Small intestine (tissue), 7 donors: ENCODE measurements at regions not wholly inside any gene's neighbourhood (a gene's known extent, or its start where the extent isn't known, plus 50 kb on each side); places are given as distances from the start of the nearest gene placed in this dataset.

Experiments
- DNase-seq, 2 donors: peaks; one replicate each; pipeline versions ENCODE4 v3.0.0 to v3.0.0-alpha.2; 2013
- FAIRE-seq: peaks from 2 replicates; lab custom pipeline; 2012; peaks lifted over from hg19 to GRCh38; lab: Jason Lieb, UNC
- H3K27ac ChIP-seq, 3 donors: one replicate each; pipeline ENCODE4 v1.5.1; 2013; ENCODE audit warnings: low read length in 2 of 3, mild to moderate bottlenecking in 2 of 3, control low read depth in 1 of 3, inconsistent platforms in 1 of 3, low read depth in 1 of 3, moderate library complexity in 1 of 3
- H3K27me3 ChIP-seq, 3 donors: one replicate each; pipeline ENCODE4 v1.6.1; 2013; ENCODE audit warnings: low read length in 3 of 3, inconsistent platforms in 1 of 3; ENCODE audit not compliant: control insufficient read depth in 3 of 3, insufficient read depth in 3 of 3
- H3K36me3 ChIP-seq, 3 donors: one replicate each; pipeline ENCODE4 v1.6.1; 2013; ENCODE audit warnings: low read length in 3 of 3, inconsistent platforms in 1 of 3, low read depth in 1 of 3, mild to moderate bottlenecking in 1 of 3, moderate library complexity in 1 of 3; ENCODE audit not compliant: control insufficient read depth in 3 of 3, insufficient read depth in 2 of 3
- H3K4me1 ChIP-seq, 3 donors: one replicate each; pipeline ENCODE4 v1.6.1; 2013; ENCODE audit warnings: low read length in 2 of 3, inconsistent platforms in 1 of 3, low read depth in 1 of 3, mild to moderate bottlenecking in 1 of 3, moderate library complexity in 1 of 3; ENCODE audit not compliant: control insufficient read depth in 3 of 3, insufficient read depth in 2 of 3
- H3K4me3 ChIP-seq, 3 donors: one replicate each; pipeline ENCODE4 v1.5.1; 2013; ENCODE audit warnings: low read length in 3 of 3, control low read depth in 1 of 3, inconsistent platforms in 1 of 3, low read depth in 1 of 3, mild to moderate bottlenecking in 1 of 3, moderate library complexity in 1 of 3
- H3K9me3 ChIP-seq, 2 donors: one replicate each; pipeline ENCODE4 v1.6.1; 2013; ENCODE audit warnings: low read depth in 1 of 2, low read length in 1 of 2; ENCODE audit not compliant: control insufficient read depth in 2 of 2, insufficient read depth in 1 of 2
- WGBS, 3 donors: extraction: QIAGEN DNeasy Blood & Tissue Kit; methylation state at CpG; one replicate each; pipeline ENCODE4 v1.1.7; 2013; 5-methylcytosine and 5-hydroxymethylcytosine counted together
- donor health status: healthy with polysubstance abuse.
- donor health status: control.
- donor health status: control.
- donor health status: Bipolar disorder and iron deficiency.
- donor health status: healthy.

DNA sequence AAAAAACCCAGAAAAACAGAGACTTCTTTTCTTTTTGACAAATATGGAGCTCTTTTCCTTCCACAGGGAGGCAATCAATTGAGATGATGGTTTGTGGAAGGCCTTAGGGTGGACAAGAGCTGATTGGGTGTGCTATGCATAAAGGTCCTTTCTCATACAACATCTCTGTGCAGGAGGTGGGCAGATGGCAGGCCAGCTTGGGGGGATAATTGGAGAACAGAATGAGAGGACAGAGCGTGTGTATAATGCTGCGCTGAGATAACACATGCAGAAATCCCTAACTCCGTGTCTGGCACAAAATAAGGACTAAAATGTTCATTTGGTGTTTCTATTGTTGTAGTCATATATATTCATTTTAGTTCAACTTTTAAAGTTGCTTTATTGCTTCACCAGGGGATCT, 159.0 kb upstream of the MEF2C start:
- 75 to 91% (median 85%) methylated on average over 3 of the region's 3 CpGs for WGBS, 3 donors
- no peak for FAIRE-seq

DNA sequence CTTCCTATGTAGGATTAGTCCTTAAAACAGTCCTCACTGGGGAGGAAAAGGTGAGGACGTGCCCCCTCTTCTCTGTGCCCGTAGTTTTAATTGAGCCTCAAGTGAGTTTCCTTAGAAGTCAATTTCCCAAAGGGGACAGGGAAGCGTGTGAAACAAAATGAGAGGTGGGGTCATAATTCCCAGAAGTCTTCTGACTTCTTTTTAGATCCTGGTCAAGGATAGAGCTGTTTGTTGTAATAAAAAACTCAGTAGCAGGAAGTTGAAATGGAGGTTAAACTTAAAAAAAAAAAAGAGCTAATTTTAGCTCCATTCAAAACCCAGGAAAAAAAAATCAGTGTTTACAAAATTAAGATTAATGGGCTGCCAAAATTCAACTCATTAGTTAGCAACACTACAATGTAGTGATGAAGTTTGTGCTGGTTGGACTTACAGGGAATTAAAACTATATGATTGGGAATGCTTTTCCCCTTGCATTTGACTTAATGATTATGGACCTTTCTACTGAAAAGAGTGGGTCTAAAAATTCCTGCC, 158.3 kb upstream of the MEF2C start:
- Histone ChIP-seq H3K27ac (no peak overlapping the region), H3K4me1 (no peaks in the 10 kb centered on the region), H3K9me3 (no peaks in the 10 kb centered on the region), H3K4me3 (no peak overlapping the region), H3K36me3 (no peaks in the 10 kb centered on the region), H3K27me3 (no peaks in the 10 kb centered on the region)
- FAIRE-seq (no peak), DNase-seq (no peak)
- 59 to 65% (median 65%) methylated on average over 3 of the region's 3 CpGs for WGBS, 3 donors

More for the DNA sequence above, 159.0 kb upstream of the MEF2C start:
- H3K27ac ChIP-seq: no peak overlapping the region
- H3K27me3 ChIP-seq: no peaks in the 10 kb centered on the region
- DNase-seq: no peak
- H3K36me3 ChIP-seq: no peaks in the 10 kb centered on the region
- no peaks in the 10 kb centered on the region for H3K9me3 ChIP-seq
- H3K4me3 ChIP-seq: no peak overlapping the region
- H3K4me1 ChIP-seq: no peaks in the 10 kb centered on the region

DNA sequence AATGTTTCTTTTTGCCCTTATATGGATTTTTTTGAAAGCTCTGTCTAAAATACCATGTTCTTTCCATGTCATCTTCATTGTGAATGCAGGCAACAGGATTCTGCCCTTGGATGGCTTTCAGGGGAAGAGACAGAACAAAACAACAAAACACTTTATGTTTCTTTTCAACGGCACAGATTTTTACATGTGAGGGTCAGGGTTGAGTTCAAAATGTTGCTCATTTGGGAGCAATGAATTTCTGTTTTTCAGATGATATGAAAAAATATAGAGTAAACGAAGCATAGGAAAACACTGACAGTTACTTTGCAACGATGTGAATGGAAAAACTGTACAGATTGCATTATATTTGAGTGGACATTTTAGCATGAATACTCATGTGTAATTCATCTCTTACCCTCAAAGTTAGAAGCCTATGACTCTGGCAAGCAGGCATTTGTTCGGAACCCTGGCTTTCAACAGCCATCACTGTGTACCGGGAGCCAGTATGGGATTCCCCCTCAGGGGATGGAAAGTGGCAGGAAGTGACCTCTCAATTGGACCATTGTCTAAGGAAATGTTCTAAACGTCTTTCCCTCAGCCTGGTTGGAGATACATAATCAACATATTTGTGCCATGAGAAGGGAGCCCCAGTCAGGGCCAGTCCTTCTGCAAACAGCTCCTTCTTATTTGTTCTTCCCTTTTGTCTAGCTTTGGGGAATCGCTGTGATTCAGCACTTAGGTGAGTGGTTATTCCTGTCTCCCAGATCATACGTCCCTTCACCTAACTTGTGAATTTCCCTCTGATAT, 153.9 kb upstream of the MEF2C start:
- DNase-seq (no peak), FAIRE-seq (no peak)
- H3K36me3 ChIP-seq: no peaks in the 10 kb centered on the region
- no peak overlapping the region for H3K27ac ChIP-seq
- no peaks in the 10 kb centered on the region for H3K4me1 ChIP-seq
- H3K4me3 ChIP-seq: no peak overlapping the region
- no peaks in the 10 kb centered on the region for H3K27me3 ChIP-seq
- WGBS, 3 donors: 60 to 69% (median 64%) methylated on average over 8 of the region's 8 CpGs
- H3K9me3 ChIP-seq: no peaks in the 10 kb centered on the region

DNA sequence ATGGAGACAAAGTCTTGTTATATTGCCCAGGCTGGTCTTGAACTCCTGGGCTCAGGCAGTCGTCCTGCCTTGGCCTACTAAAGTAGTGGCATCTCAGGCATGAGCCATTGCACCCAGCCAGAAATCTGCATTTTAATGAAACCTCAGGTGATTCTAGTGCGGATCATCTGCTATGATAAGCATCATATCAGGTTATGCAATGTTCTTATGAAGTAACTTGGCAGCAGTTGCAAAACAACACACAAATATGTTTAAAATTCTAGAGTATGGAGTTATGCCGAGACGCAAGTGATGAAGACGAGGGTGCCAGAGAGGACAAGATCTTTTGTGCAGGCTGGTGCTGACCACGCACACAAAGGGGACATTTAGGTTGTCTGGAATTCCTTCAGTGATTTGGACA, 153.2 kb upstream of the MEF2C start:
- H3K27me3 ChIP-seq: no peaks in the 10 kb centered on the region
- DNase-seq (no peak), FAIRE-seq (no peak)
- H3K36me3 ChIP-seq: no peaks in the 10 kb centered on the region
- no peak overlapping the region for H3K4me3 ChIP-seq
- 70 to 74% (median 72%) methylated on average over 6 of the region's 6 CpGs for WGBS, 3 donors
- no peak overlapping the region for H3K27ac ChIP-seq
- H3K9me3 ChIP-seq: no peaks in the 10 kb centered on the region
- no peaks in the 10 kb centered on the region for H3K4me1 ChIP-seq

DNA sequence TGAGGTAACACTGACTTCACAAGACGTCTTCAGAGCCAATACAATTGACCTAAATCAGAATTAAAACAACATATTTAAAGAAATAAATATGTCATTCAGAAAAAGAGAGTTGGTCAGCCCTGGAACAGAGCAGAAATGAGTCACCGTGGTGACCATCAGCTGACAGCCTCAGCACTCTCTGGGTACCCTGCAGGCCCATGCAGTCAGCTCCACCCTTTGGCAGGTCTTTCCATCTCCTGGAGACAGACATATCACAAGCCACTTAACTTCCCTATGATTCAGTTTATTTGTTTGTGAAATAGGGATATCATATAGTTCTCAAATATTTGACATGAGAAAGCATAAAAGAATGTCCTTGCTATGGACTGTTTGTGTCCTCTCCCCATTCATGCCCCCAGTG, 151.6 kb upstream of the MEF2C start:
- H3K27me3 ChIP-seq: no peaks in the 10 kb centered on the region
- DNase-seq (no peak), FAIRE-seq (no peak)
- H3K27ac ChIP-seq: no peak overlapping the region
- WGBS, 3 donors: 78 to 86% (median 82%) methylated on average over 2 of the region's 2 CpGs
- no peaks in the 10 kb centered on the region for H3K9me3 ChIP-seq
- no peak overlapping the region for H3K4me3 ChIP-seq
- H3K4me1 ChIP-seq: no peaks in the 10 kb centered on the region
- no peaks in the 10 kb centered on the region for H3K36me3 ChIP-seq

DNA sequence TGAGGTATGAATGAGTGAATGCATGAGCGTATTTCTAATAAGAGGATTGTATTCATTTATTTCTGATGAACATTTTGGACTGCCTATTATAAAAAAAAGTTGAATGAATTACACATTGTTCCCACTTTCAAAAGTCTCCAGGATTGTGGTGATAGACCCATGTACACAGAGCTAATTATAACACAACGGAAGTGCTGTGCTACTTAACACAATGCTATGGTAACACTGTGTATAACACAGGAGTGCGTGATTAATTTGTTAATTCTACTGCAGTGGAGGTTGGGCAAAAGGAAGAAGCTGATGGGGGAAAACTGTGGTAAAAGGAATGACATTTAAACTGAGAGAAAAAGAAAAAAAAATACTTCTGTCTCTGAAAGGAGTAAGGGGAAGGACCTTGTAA, 147.8 kb upstream of the MEF2C start:
- no peaks in the 10 kb centered on the region for H3K36me3 ChIP-seq
- H3K4me3 ChIP-seq: no peak overlapping the region
- 76 to 80% (median 80%) methylated on average over 3 of the region's 3 CpGs for WGBS, 3 donors
- H3K4me1 ChIP-seq: no peaks in the 10 kb centered on the region
- FAIRE-seq (no peak), DNase-seq (no peak)
- peaks cover 0 to 7% of the 10 kb centered on the region in 2 donors for H3K9me3 ChIP-seq
- no peaks in the 10 kb centered on the region for H3K27me3 ChIP-seq
- no peak overlapping the region for H3K27ac ChIP-seq

DNA sequence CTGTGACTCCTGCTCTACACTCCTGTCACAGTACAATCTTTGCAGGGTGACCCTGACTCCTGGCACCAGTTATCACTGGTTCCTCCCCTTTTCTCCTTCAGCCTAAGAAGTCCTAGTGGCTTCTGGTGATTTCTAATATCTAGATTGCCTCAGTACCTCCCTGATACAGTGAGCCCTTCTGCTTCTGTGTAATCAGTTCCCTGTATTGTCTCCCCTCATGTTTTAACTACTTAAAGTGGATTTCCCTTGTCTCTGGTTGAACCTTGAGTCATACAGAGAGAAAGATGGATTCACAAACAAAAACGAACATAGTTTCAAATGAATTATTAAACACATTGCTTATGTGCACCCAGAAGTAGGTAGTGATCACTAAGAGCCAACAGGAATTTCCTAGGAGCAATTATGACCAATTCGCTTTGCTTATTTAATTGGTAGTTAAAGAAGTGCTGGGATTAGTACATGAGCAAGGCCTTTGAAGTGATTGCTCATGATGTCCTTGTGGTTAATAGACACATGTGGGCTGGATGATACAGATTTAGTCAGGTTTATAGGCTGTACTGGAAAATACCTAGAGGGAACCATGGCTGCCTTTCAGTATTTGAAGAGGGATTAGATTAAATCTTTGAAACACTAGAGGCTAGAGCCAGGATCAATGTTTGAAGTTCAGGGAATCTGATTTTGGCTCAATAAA, 145.8 kb upstream of the MEF2C start:
- no peak overlapping the region for H3K4me3 ChIP-seq

DNA sequence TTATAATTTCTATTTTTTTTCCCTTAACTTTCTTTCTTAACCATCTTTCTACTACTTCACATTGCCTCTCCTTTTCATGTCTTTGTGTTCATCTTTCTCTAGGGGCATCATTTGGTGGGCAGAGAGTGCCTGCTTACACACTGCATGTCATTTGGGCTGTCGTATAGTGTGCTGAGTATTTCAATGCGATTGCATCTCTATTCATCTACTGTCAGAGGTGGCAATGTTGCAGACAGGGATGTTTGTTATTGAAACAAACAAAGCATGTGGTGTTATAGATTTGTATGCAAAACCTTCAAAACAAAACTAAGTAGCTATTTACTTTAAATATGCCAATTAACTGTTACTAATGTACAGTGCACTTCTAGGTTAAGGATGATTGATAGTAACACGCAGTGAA, 141.1 kb upstream of the MEF2C start:
- Histone ChIP-seq H3K36me3 (no peaks in the 10 kb centered on the region), H3K9me3 (peaks cover 0 to 7% of the 10 kb centered on the region in 2 donors), H3K27ac (no peak overlapping the region), H3K4me1 (no peaks in the 10 kb centered on the region), H3K27me3 (no peaks in the 10 kb centered on the region), H3K4me3 (no peak overlapping the region)
- DNase-seq (no peak), FAIRE-seq (no peak)
- WGBS, 3 donors: 73 to 82% (median 81%) methylated on average over 3 of the region's 3 CpGs

More for the DNA sequence above, 145.8 kb upstream of the MEF2C start:
- WGBS, 3 donors: 39 to 67% (median 49%) methylated on average over 2 of the region's 2 CpGs
- Histone ChIP-seq H3K4me1 (no peaks in the 10 kb centered on the region), H3K27me3 (no peaks in the 10 kb centered on the region), H3K9me3 (peaks cover 0 to 7% of the 10 kb centered on the region in 2 donors), H3K27ac (no peak overlapping the region), H3K36me3 (no peaks in the 10 kb centered on the region)
- DNase-seq: no peak
- FAIRE-seq: no peak
